Mammary epithelial cell (primary cell): ENCODE measurements at regions not wholly inside any gene's neighbourhood (a gene's known extent, or its start where the extent isn't known, plus 50 kb on each side); places are given as distances from the start of the nearest gene placed in this dataset.

Experiments
- EZH2 ChIP-seq: IDR thresholded peaks from 2 replicates; pipeline ENCODE4 v1.6.1; 2012; ENCODE audit warnings: low read length, inconsistent platforms, borderline replicate concordance
- TF ChIP-seq, protein P1 (sequence below), 2 donors: IDR thresholded peaks in 1 of 2; conservative IDR thresholded peaks in 1 of 2; 2 replicates each; pipeline ENCODE4 v1.5.1; 2011 to 2012; ENCODE audit warnings: inconsistent platforms in 2 of 2, low read length in 2 of 2, mild to moderate bottlenecking in 2 of 2, control low read depth in 1 of 2, low read depth in 1 of 2; ENCODE audit not compliant: insufficient read depth in 1 of 2; ENCODE audit errors: extremely low read depth in 1 of 2

GRCh38 chr13:38008636-38009035, 139.1 kb upstream of the TRPC4 start:
- TF ChIP-seq, protein P1, sequence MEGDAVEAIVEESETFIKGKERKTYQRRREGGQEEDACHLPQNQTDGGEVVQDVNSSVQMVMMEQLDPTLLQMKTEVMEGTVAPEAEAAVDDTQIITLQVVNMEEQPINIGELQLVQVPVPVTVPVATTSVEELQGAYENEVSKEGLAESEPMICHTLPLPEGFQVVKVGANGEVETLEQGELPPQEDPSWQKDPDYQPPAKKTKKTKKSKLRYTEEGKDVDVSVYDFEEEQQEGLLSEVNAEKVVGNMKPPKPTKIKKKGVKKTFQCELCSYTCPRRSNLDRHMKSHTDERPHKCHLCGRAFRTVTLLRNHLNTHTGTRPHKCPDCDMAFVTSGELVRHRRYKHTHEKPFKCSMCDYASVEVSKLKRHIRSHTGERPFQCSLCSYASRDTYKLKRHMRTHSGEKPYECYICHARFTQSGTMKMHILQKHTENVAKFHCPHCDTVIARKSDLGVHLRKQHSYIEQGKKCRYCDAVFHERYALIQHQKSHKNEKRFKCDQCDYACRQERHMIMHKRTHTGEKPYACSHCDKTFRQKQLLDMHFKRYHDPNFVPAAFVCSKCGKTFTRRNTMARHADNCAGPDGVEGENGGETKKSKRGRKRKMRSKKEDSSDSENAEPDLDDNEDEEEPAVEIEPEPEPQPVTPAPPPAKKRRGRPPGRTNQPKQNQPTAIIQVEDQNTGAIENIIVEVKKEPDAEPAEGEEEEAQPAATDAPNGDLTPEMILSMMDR (conservative IDR thresholded peaks at IDR 0.05 in 1 of 2, IDR thresholded peaks at IDR 0.05 in 1 of 2; ENCODE audit: extremely low read depth in 1 of 2, insufficient read depth in 1 of 2, low read depth in 1 of 2, low read length in 2 of 2): no peak
- no peak for TF ChIP-seq EZH2
